Middle frontal gyrus (tissue), 1 donor: ENCODE measurements at regions not wholly inside any gene's neighbourhood (a gene's known extent, or its start where the extent isn't known, plus 50 kb on each side); places are given as distances from the start of the nearest gene placed in this dataset.

Source experiments
- DNase-seq: peaks from one replicate; pipeline ENCODE4 v3.0.0-alpha.2; 2015; ENCODE audit warnings: low spot score; ENCODE audit errors: extremely low spot score

- DNase-seq, result no peak
Observed at GRCh38 chr10:118181021-118181420, 134.3 kb upstream of the RAB11FIP2 start.

- DNase-seq, result no peak
Observed at GRCh38 chr10:118175148-118175547, 128.4 kb upstream of the RAB11FIP2 start.

- no peak for DNase-seq
Observed at GRCh38 chr10:118173296-118173695, 126.6 kb upstream of the RAB11FIP2 start.

- DNase-seq, result no peak
Observed at GRCh38 chr10:118171861-118172260, 125.1 kb upstream of the RAB11FIP2 start.

- no peak for DNase-seq
Observed at GRCh38 chr10:118167056-118167700, 120.4 kb upstream of the RAB11FIP2 start.

- DNase-seq, result no peak
Observed at GRCh38 chr10:118163217-118163616, 116.5 kb upstream of the RAB11FIP2 start.

GRCh38 chr10:118161461-118162246, 114.9 kb upstream of the RAB11FIP2 start:
- DNase-seq, result no peak

GRCh38 chr10:118153287-118153686, 106.5 kb upstream of the RAB11FIP2 start:
- no peak for DNase-seq

- no peak for DNase-seq
Observed at GRCh38 chr10:118151461-118151860, 104.7 kb upstream of the RAB11FIP2 start.

GRCh38 chr10:118148247-118148646, 101.5 kb upstream of the RAB11FIP2 start:
- no peak for DNase-seq

- no peak for DNase-seq
Observed at GRCh38 chr10:118145256-118145655, 98.5 kb upstream of the RAB11FIP2 start.

GRCh38 chr10:118141471-118141870, 94.7 kb upstream of the RAB11FIP2 start:
- no peak for DNase-seq

GRCh38 chr10:118139321-118139720, 92.6 kb upstream of the RAB11FIP2 start:
- no peak for DNase-seq

- DNase-seq, result no peak
Observed at GRCh38 chr10:118128675-118129074, 81.9 kb upstream of the RAB11FIP2 start.

- no peak for DNase-seq
Observed at GRCh38 chr10:118118716-118119115, 72.0 kb upstream of the RAB11FIP2 start.

- DNase-seq, result no peak
Observed at GRCh38 chr10:118116715-118117449, 70.1 kb upstream of the RAB11FIP2 start.

- no peak for DNase-seq
Observed at GRCh38 chr10:118116362-118116714, 69.6 kb upstream of the RAB11FIP2 start.

GRCh38 chr10:118115701-118116100, 69.0 kb upstream of the RAB11FIP2 start:
- no peak for DNase-seq

GRCh38 chr10:118114992-118115391, 68.3 kb upstream of the RAB11FIP2 start:
- DNase-seq, result no peak

- no peak for DNase-seq
Observed at GRCh38 chr10:118112543-118113125, 65.9 kb upstream of the RAB11FIP2 start.

- DNase-seq, result no peak
Observed at GRCh38 chr10:118110750-118111149, 64.0 kb upstream of the RAB11FIP2 start.
